Liver (tissue), 8 donors: ENCODE measurements at regions not wholly inside any gene's neighbourhood (a gene's known extent, or its start where the extent isn't known, plus 50 kb on each side); places are given as distances from the start of the nearest gene placed in this dataset.

Source experiments
- DNase-seq: peaks from one replicate; pipeline ENCODE4 v3.0.0-alpha.2; 2017; ENCODE audit warnings: low spot score
- H3K27ac ChIP-seq, 2 donors: one replicate each; pipeline ENCODE4 v1.7.0; 2013; ENCODE audit warnings: inconsistent platforms in 2 of 2, low read length in 2 of 2, control low read depth in 1 of 2, low read depth in 1 of 2, mild to moderate bottlenecking in 1 of 2
- H3K27me3 ChIP-seq, 4 donors: one replicate each; pipeline versions ENCODE4 v1.6.1 to v1.7.0; 2013; ENCODE audit warnings: low read length in 3 of 4, inconsistent platforms in 1 of 4, mild to moderate bottlenecking in 1 of 4, moderate library complexity in 1 of 4; ENCODE audit not compliant: control insufficient read depth in 4 of 4, insufficient read depth in 4 of 4
- H3K36me3 ChIP-seq, 4 donors: one replicate each; pipeline versions ENCODE4 v1.6.1 to v1.7.0; 2013; ENCODE audit warnings: low read length in 3 of 4, mild to moderate bottlenecking in 3 of 4, low read depth in 1 of 4, moderate library complexity in 1 of 4; ENCODE audit not compliant: control insufficient read depth in 4 of 4, insufficient read depth in 3 of 4
- H3K4me1 ChIP-seq, 4 donors: one replicate each; pipeline versions ENCODE4 v1.6.1 to v1.7.0; 2013; ENCODE audit warnings: low read length in 3 of 4, mild to moderate bottlenecking in 3 of 4, moderate library complexity in 1 of 4; ENCODE audit not compliant: control insufficient read depth in 4 of 4, insufficient read depth in 4 of 4
- H3K4me3 ChIP-seq, 3 donors: one replicate each; pipeline versions ENCODE4 v1.6.1 to v1.7.0; 2013; ENCODE audit warnings: low read length in 3 of 3, control low read depth in 1 of 3, low read depth in 1 of 3, mild to moderate bottlenecking in 1 of 3
- H3K9ac ChIP-seq, 2 donors: one replicate each; pipeline ENCODE4 v1.7.0; 2013; ENCODE audit warnings: low read length in 2 of 2, mild to moderate bottlenecking in 2 of 2, moderate library complexity in 2 of 2, control low read depth in 1 of 2, low read depth in 1 of 2
- H3K9me3 ChIP-seq, 4 donors: one replicate each; pipeline versions ENCODE4 v1.6.1 to v1.7.0; 2013; ENCODE audit warnings: low read length in 3 of 4; ENCODE audit not compliant: control insufficient read depth in 4 of 4
- ATF3 ChIP-seq: IDR thresholded peaks from 2 replicates; pipeline ENCODE4 v1.6.1; 2016; ENCODE audit warnings: antibody characterized with exemption
- CTCF ChIP-seq: fragments of 150-350 bp; IDR thresholded peaks from 2 replicates; pipeline ENCODE4 v1.5.1; 2017; ENCODE audit warnings: improper control_type of control experiment, low read depth, low read length; ENCODE audit not compliant: missing input control
- EGR1 ChIP-seq, 2 donors: IDR thresholded peaks; 2 replicates each; pipeline ENCODE4 v1.6.1; 2016 to 2018; ENCODE audit warnings: antibody characterized with exemption in 2 of 2, low read depth in 2 of 2
- FOXA1 ChIP-seq: IDR thresholded peaks from 2 replicates; pipeline ENCODE4 v1.6.1; 2016; ENCODE audit warnings: antibody characterized with exemption
- FOXA2 ChIP-seq: IDR thresholded peaks from 2 replicates; pipeline ENCODE4 v1.6.1; 2016; ENCODE audit warnings: antibody characterized with exemption
- GABPA ChIP-seq, 2 donors: IDR thresholded peaks in 1 of 2; conservative IDR thresholded peaks in 1 of 2; 2 replicates each; pipeline ENCODE4 v1.6.1; 2016; ENCODE audit warnings: antibody characterized with exemption in 2 of 2, mild to moderate bottlenecking in 1 of 2, moderate library complexity in 1 of 2
- HNF4A ChIP-seq, 2 donors: conservative IDR thresholded peaks; 2 replicates each; pipeline ENCODE4 v1.6.1; 2016; ENCODE audit warnings: antibody characterized with exemption in 2 of 2, mild to moderate bottlenecking in 2 of 2
- HNF4G ChIP-seq: IDR thresholded peaks from 2 replicates; pipeline ENCODE4 v1.6.1; 2016; ENCODE audit warnings: antibody characterized with exemption
- JUND ChIP-seq, 2 donors: IDR thresholded peaks; 2 replicates each; pipeline ENCODE4 v1.6.1; 2016; ENCODE audit warnings: antibody characterized with exemption in 2 of 2
- MAX ChIP-seq: IDR thresholded peaks from 2 replicates; pipeline ENCODE4 v1.6.1; 2016; ENCODE audit warnings: antibody characterized with exemption
- NR2F2 ChIP-seq: IDR thresholded peaks from 2 replicates; pipeline ENCODE4 v1.6.1; 2016; ENCODE audit warnings: antibody characterized with exemption
- RAD21 ChIP-seq, 2 donors: IDR thresholded peaks; 2 replicates each; pipeline ENCODE4 v1.6.1; 2016; ENCODE audit warnings: antibody characterized with exemption in 2 of 2, mild to moderate bottlenecking in 2 of 2
- RXRA ChIP-seq, 2 donors: IDR thresholded peaks; 2 replicates each; pipeline ENCODE4 v1.6.1; 2017 to 2018; ENCODE audit warnings: antibody characterized with exemption in 2 of 2, mild to moderate bottlenecking in 1 of 2
- SP1 ChIP-seq: IDR thresholded peaks from 2 replicates; pipeline ENCODE4 v1.6.1; 2018; ENCODE audit warnings: antibody characterized with exemption, mild to moderate bottlenecking
- TAF1 ChIP-seq: conservative IDR thresholded peaks from 2 replicates; pipeline ENCODE4 v1.6.1; 2016; ENCODE audit warnings: antibody characterized with exemption, mild to moderate bottlenecking
- YY1 ChIP-seq: IDR thresholded peaks from 2 replicates; pipeline ENCODE4 v1.6.1; 2016; ENCODE audit warnings: antibody characterized with exemption, mild to moderate bottlenecking
- ZBTB33 ChIP-seq: IDR thresholded peaks from 2 replicates; pipeline ENCODE4 v1.6.1; 2016; ENCODE audit warnings: antibody characterized with exemption
- WGBS: extraction: QIAGEN DNeasy Blood & Tissue Kit; methylation state at CpG from one replicate; pipeline ENCODE4 v1.1.7; 2013; 5-methylcytosine and 5-hydroxymethylcytosine counted together
- donor health status: healthy.
- donor health status: healthy.
- donor health status: healthy.
- donor health status: healthy.
- donor health status: healthy.

- no peaks in the 10 kb centered on the region for H3K9me3 ChIP-seq
- H3K4me3 ChIP-seq, result no peak overlapping the region
- H3K9ac ChIP-seq, result no peak overlapping the region
- no peak overlapping the region for H3K27ac ChIP-seq
- WGBS, result 43% methylated on average over 9 of the region's 9 CpGs
- TF ChIP-seq JUND (IDR thresholded peaks at IDR 0.05) (no peak), RXRA (IDR thresholded peaks at IDR 0.05) (no peak), FOXA1 (no peak), EGR1 (IDR thresholded peaks at IDR 0.05; ENCODE audit: low read depth in 2 of 2) (no peak), HNF4G (no peak), GABPA (IDR thresholded peaks at IDR 0.05 in 1 of 2, conservative IDR thresholded peaks at IDR 0.05 in 1 of 2) (no peak), TAF1 (no peak), CTCF (no peak), NR2F2 (no peak), FOXA2 (no peak), RAD21 (IDR thresholded peaks at IDR 0.05) (no peak), MAX (no peak), SP1 (no peak), ATF3 (no peak)
- no peaks in the 10 kb centered on the region for H3K27me3 ChIP-seq
- no peaks in the 10 kb centered on the region for H3K4me1 ChIP-seq
- H3K36me3 ChIP-seq, result no peaks in the 10 kb centered on the region
- no peak for DNase-seq
Measured at GRCh38 chr21:27776925-27777553, 810.2 kb upstream of the ADAMTS5 start.

GRCh38 chr21:27772816-27773215 lies 805.9 kb upstream of the ADAMTS5 start:
- TF ChIP-seq FOXA1 (no peak), RAD21 (IDR thresholded peaks at IDR 0.05) (no peak), RXRA (IDR thresholded peaks at IDR 0.05) (no peak), GABPA (IDR thresholded peaks at IDR 0.05 in 1 of 2, conservative IDR thresholded peaks at IDR 0.05 in 1 of 2) (no peak), FOXA2 (no peak), YY1 (no peak), HNF4A (conservative IDR thresholded peaks at IDR 0.05) (no peak), NR2F2 (no peak), MAX (no peak), ZBTB33 (no peak), TAF1 (no peak), EGR1 (IDR thresholded peaks at IDR 0.05; ENCODE audit: low read depth in 2 of 2) (no peak), CTCF (no peak)
- H3K9ac ChIP-seq, result no peak overlapping the region
- H3K4me3 ChIP-seq, result no peak overlapping the region
- H3K9me3 ChIP-seq, result no peaks in the 10 kb centered on the region
- H3K27ac ChIP-seq, result no peak overlapping the region
- no peaks in the 10 kb centered on the region for H3K4me1 ChIP-seq
- H3K27me3 ChIP-seq, result no peaks in the 10 kb centered on the region
- no peaks in the 10 kb centered on the region for H3K36me3 ChIP-seq
- no peak for DNase-seq
